GM21737 (cell line): ENCODE measurements at regions not wholly inside any gene's neighbourhood (a gene's known extent, or its start where the extent isn't known, plus 50 kb on each side); places are given as distances from the start of the nearest gene placed in this dataset.
"Not testable (repeated sequence)": the region's sequence is repeated elsewhere in the genome, so short reads cannot be mapped to it uniquely, and the experiment has no call there.

ENCODE experiments used
- ATAC-seq: cut with Tn5 transposase; IDR thresholded peaks from one replicate; pipeline ENCODE4 v1.9.1; 2021; ENCODE audit warnings: mild to moderate bottlenecking, moderate library complexity; ENCODE audit not compliant: unreplicated experiment

- no peak for ATAC-seq
These were observed 287.3 kb upstream of the FOXF1 start for GRCh38 chr16:86222965-86223551.

GRCh38 chr16:86224126-86224525 lies 286.2 kb upstream of the FOXF1 start:
- no peak for ATAC-seq

- no peak for ATAC-seq
These were observed 285.7 kb upstream of the FOXF1 start for GRCh38 chr16:86224629-86225028.

- ATAC-seq, result no peak
These were observed 284.4 kb upstream of the FOXF1 start for GRCh38 chr16:86225905-86226371.

DNA sequence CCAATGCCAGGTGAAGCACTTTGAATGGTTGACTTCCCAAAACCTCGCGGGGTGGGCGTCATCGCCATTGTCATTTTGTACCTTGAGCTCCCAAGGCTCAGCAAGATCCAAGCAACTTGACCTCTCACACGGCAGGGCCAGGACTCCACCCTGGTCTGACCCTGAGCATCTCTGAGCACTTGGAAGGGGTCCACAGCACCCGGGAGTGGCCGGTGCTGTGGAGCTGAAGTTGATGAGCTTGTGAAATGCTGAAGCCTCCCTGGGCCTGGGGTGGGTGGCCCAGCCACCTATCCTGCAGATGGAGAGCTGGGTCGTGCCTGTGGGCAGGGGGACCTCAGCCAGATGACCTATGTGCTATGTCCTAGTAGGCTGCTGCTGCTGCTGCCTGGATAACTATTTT lies 283.3 kb upstream of the FOXF1 start:
- ATAC-seq, result no peak

DNA sequence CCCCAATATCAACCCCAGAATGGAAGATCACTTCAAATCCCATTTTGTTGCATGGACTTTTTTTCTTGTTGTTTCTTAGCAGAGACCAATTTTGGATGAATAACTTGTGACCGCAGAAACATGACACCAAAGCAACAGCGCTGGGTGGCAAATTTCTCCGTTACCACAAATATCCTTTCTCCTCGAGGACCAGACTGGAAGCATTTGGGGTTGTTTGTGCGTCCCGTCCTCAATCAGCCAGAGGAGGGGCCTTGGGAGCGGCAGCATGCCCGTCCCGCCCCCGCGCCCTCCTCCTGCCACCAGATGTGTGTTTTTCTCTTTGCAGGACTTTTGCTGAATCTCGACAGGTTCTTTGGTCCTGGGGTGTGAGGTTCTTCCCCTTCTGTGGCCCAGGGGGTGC lies 282.5 kb upstream of the FOXF1 start:
- no peak for ATAC-seq

GRCh38 chr16:86228713-86229112 lies 281.6 kb upstream of the FOXF1 start:
- no peak for ATAC-seq

DNA sequence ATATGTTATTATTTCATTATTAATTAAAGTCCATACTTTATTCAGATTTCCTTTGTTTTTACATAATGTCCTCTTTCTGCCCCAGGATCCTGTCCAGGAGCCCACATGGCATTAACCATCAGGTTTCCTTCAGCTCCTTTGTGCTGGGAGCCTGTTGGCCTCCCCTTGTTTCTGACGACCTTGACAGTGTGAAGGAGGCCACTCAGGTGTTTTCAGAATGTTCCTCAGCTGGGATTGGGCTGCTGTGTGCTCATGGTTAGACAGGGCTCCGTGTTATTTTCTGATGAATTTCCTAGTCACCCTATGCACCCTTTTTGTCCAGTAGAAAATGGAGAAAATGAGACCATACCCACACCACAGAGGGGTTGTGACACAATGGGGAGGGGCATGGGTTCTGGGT lies 281.0 kb upstream of the FOXF1 start:
- ATAC-seq, result no peak

GRCh38 chr16:86229866-86230656 lies 280.3 kb upstream of the FOXF1 start:
- ATAC-seq, result no peak

DNA sequence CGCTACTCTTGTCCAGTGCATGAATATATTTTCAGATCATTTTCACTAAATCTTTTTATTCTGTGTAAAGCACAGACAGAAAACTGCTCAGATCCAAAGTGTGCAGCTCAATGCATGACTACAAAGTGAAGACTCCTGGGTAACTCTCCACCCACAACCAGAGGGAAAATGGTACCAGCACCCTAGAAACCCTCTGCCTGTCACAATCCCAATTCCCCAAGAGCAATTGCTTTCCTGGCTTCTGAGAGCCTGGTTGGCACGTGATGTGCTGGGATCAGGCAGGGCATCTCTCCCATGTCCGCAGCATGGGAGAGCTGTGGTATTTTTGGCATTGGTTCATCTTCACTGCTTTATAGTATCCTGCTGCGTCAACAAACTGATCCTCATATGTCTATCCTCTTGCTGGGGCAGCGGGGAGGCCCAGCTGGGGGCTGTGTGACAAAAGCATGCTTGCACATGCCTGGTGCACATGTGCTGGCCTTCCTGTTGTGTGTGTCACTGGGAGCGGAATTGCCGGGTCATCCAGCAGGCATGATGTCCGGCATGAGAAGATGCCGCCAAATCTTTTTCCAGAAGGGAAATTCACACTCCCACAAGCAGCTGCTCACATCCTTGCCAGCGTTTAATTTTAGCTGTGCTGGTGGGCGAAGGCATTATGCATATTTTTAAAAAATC lies 278.9 kb upstream of the FOXF1 start:
- ATAC-seq, result no peak

GRCh38 chr16:86231996-86232350 lies 278.4 kb upstream of the FOXF1 start:
- no peak for ATAC-seq

GRCh38 chr16:86232496-86232895 lies 277.8 kb upstream of the FOXF1 start:
- ATAC-seq, result no peak

DNA sequence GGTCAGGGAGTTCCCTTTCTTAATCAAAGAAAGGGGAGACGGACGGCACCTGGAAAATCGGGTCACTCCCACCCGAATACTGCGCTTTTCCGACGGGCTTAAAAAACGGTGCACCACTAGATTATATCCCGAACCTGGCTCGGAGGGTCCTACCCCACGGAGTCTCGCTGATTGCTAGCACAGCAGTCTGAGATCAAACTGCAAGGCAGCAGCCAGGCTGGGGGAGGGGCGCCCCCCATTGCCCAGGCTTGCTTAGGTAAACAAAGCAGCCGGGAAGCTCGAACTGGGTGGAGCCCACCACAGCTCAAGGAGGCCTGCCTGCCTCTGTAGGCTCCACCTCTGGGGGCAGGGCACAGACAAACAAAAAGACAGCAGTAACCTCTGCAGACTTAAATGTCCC lies 276.8 kb upstream of the FOXF1 start:
- ATAC-seq, result not testable (repeated sequence)

DNA sequence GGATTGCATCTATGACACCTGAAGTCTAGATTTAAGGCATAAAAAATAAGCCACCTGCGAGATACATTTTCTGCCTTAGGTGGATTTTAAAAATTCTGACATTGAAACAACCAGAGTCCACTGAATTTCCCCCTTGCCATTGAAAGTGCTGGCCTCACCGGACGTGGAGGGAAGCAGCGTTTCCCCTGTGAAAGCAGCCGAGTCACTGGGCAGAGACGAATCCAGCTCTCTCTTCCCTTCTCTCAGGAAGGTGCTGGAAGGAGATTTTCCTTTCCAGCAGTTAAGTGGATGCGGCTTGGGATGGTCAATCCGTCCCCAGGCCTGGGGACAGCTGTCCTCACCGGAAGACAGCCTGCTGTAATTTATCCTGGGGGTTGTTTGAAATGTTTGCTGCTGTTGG lies 270.9 kb upstream of the FOXF1 start:
- no peak for ATAC-seq

GRCh38 chr16:86240716-86241363 lies 269.5 kb upstream of the FOXF1 start:
- no peak for ATAC-seq

- ATAC-seq, result no peak
These were observed 268.6 kb upstream of the FOXF1 start for GRCh38 chr16:86241681-86242080.

DNA sequence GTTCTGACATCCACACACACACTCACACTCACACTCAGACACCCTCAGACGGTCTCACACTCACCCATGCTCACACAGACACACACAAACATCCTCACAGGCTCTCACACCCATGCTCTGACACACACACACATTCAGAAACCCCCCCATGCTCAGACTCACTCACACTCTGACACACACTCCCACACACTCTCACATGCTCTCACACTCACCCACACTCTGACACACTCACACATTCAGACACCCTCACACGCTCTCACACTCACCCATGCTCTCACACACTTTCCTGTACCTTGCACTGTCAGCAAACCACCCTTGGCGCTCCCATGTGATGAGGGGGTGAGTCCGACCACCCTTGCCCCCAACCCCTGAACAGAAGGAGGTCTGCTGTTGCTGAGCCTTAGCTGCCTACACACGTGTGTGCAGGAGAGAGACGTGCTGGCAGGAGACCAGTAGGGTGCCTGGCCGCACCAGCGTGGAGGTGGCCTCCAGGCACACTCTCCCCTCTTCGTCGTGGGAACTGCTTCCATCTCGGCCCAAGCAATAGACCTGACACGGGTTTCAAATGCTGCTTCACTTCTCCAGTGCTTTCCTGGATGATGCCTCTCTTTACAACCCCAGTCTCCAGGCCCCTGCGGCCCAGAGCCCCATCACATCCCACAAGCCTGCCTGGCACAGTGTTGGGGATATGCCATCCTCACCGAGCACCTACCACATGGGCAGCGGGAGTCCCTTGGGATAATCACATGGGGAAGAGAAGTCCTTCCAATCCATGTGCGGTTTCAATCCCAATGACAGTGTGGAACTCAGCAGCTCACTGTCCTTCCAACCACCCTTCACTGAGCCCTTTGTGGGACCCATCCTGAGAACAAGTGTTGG lies 267.8 kb upstream of the FOXF1 start:
- no peak for ATAC-seq

DNA sequence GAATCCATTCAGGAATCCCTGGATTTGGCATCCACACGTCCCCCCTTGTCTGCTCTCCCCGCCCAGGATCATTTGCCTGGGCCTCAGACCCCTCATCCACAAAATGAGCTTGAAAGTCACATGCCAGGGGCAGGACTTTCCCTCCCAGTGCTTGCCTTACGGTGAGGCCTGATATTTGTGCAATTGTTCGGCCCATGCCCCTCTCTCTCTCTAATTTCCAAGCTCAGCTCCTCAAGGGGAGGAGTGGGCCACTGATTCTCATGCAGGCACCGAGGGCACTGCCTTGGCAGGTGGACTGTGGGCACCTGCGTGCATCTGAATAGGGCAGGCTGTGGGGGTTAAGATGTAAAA lies 267.2 kb upstream of the FOXF1 start:
- no peak for ATAC-seq

- ATAC-seq, result no peak
These were observed 266.7 kb upstream of the FOXF1 start for GRCh38 chr16:86243571-86244154.

DNA sequence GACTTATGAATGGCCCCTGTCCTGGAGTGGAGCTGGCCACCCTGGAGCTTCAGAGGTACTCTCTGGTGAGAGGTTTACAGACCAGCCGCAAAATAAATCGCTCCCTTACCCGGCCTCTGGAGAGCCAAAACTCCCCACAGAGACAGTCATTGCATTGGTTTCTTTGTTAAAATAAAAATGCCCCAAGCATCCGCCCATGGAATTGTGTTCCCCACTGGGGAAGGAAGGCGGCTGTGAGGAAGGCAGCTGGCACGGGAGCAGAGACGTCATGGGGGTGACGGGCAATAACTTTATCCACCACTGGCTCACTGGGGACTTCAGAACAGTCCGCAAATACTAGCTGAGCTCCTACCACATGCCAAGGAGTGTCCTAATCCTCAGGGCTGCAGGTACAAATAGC lies 266.2 kb upstream of the FOXF1 start:
- no peak for ATAC-seq
